HepG2 (cell line): ENCODE measurements at regions not wholly inside any gene's neighbourhood (a gene's known extent, or its start where the extent isn't known, plus 50 kb on each side); places are given as distances from the start of the nearest gene placed in this dataset.

Experiments used
- MTA3 ChIP-seq: sonication (generic); formaldehyde crosslinking; IDR thresholded peaks from 2 replicates; pipeline ENCODE4 v1.4.0; 2020; ENCODE audit warnings: missing genetic modification reagents
- ZBTB7A ChIP-seq: sonication (generic); formaldehyde crosslinking; IDR thresholded peaks from 2 replicates; pipeline ENCODE4 v1.8.0; 2022; ENCODE audit warnings: mild to moderate bottlenecking, missing genetic modification reagents
- ZNF567 ChIP-seq: sonication (generic); formaldehyde crosslinking; IDR thresholded peaks from 2 replicates; pipeline ENCODE4 v1.8.1; 2023; ENCODE audit warnings: mild to moderate bottlenecking, missing genetic modification reagents, borderline replicate concordance
- TF ChIP-seq, protein P1 (sequence below): sonication (generic); formaldehyde crosslinking; IDR thresholded peaks from 2 replicates; pipeline ENCODE4 v1.5.0; 2020; ENCODE audit warnings: mild to moderate bottlenecking, missing genetic modification reagents, moderate library complexity

DNA sequence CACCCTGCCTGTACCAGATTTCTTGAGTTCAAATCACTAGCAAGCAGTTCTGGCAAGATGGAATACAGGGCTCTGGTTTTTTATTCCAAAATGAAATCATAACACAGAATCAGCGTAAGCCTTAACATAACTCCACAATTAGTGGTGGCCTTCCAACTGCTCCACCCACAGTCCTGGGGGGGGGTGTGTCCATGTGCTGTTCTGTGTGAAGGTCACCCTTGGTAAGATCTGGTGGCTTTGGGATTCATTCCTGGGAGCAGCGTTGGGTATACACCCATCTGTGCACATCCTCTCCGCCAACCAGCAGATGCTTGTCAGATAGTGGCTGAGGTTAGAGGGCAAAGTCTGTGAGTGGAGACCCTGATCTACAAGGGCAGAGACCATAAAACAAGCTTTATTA is 49.9 kb upstream of the CD83 start:
- TF ChIP-seq ZNF567 (CRISPR knock-in tag): no peak
- TF ChIP-seq, protein P1, sequence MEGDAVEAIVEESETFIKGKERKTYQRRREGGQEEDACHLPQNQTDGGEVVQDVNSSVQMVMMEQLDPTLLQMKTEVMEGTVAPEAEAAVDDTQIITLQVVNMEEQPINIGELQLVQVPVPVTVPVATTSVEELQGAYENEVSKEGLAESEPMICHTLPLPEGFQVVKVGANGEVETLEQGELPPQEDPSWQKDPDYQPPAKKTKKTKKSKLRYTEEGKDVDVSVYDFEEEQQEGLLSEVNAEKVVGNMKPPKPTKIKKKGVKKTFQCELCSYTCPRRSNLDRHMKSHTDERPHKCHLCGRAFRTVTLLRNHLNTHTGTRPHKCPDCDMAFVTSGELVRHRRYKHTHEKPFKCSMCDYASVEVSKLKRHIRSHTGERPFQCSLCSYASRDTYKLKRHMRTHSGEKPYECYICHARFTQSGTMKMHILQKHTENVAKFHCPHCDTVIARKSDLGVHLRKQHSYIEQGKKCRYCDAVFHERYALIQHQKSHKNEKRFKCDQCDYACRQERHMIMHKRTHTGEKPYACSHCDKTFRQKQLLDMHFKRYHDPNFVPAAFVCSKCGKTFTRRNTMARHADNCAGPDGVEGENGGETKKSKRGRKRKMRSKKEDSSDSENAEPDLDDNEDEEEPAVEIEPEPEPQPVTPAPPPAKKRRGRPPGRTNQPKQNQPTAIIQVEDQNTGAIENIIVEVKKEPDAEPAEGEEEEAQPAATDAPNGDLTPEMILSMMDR (CRISPR knock-in tag): no peak
- TF ChIP-seq MTA3: no peak
- no peak for TF ChIP-seq ZBTB7A (CRISPR knock-in tag)
